ENCODE measurements at regions not wholly inside any gene's neighbourhood (a gene's known extent, or its start where the extent isn't known, plus 50 kb on each side); places are given as distances from the start of the nearest gene placed in this dataset.

- DNase-seq = no peak
Observed at GRCh38 chr2:8157621-8158430, 524.0 kb upstream of the ID2 start.

DNA sequence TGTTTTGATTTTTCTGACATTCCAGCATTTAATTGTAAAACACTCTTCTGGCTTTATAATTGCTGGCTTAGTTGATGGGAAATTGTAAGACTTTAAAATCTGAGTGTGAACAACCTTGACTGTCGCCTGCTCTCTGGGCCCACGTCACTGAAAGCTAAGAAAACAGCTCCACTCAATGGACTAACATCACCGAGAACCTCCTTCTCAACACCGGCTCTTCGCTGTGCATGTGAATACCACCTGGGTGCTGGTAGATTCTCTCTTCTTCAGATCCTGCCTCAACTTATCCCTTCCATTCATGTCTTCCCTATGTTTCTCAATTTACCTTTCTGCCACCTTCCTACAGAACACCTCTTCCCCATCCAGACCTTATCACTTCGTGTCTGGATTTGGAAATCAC lies 523.1 kb upstream of the ID2 start:
- DNase-seq = no peak

GRCh38 chr2:8159211-8159965 lies 522.5 kb upstream of the ID2 start:
- no peak for DNase-seq

DNA sequence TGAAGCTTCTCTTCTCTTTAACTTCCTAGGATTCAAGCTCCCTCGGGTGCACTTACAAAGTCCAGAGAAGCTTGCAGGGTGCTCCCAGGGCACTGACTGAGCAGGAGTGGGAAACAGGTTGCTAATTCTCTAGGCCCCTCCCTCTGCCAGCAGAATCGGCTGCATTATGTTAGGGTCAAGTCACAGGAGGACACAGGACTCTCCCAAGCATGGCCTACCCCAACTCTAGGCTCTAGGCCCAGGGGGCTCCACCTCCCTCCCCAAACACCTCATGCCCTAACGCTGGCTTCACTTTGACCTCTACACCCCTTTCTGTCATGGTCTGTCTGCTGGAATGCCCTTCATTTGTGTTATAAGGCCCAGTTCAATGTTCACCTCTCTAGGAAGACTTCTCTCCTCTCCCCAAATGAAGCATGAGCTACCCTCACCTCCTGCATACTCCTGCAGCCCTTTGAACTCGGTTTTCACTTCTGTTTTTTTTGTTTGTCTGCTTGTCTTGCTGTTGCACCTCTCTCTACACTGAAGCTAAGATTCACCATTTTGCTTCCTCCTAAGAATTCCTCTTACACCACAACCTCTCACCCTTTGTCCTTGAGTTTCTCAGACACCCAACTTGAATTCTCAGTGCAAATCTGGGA lies 521.8 kb upstream of the ID2 start:
- no peak for DNase-seq

GRCh38 chr2:8160959-8161358 lies 520.9 kb upstream of the ID2 start:
- no peak for DNase-seq

GRCh38 chr2:8162552-8162951 lies 519.3 kb upstream of the ID2 start:
- DNase-seq = no peak

DNA sequence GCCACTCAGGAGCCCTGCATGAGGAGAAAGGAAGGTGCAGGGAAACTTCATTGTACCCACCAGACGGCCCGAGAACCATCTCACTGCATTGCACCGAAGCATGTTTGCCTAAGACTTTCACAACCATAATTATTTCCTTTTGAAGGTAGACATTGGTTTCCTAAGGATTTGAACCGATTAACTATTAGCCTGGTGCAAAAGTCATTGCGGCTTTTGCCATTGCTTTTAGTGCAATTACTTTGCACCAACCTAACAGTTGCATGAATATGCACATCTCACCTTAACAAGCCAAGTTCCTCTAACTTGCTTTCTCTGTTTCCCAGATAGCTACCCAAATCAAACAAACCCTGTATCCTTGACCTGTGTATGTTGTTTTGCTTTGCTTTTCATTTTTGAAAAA lies 516.3 kb upstream of the ID2 start:
- DNase-seq = no peak

GRCh38 chr2:8168022-8168717 lies 513.7 kb upstream of the ID2 start:
- no peak for DNase-seq

DNA sequence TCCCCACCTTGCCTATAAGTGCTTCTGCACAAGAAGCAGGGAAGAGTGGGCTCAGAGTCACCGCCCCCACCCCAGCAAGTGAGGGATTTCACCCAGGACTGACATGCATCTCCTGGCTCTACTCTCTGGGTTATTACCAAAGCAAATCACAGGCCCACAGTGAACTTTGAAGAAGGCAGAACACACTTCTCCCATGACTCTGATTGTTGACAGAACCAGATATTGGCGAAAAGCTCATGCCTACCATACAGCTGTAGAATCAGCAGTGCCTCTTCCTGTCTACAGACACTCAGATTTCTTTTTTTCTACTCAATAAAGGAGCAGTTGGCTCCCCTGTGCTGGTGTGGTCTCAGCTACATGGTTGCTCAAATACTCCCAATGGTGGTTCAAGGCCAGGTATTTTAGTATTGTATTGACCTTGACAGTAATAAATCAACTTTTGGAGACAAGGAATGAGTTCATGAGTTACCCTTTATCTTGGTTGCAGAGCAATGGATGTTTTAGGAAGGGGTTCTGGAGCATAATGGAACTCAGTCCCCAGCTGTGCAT lies 512.9 kb upstream of the ID2 start:
- DNase-seq = no peak

- DNase-seq = no peak
Observed at GRCh38 chr2:8169443-8169842, 512.4 kb upstream of the ID2 start.

DNA sequence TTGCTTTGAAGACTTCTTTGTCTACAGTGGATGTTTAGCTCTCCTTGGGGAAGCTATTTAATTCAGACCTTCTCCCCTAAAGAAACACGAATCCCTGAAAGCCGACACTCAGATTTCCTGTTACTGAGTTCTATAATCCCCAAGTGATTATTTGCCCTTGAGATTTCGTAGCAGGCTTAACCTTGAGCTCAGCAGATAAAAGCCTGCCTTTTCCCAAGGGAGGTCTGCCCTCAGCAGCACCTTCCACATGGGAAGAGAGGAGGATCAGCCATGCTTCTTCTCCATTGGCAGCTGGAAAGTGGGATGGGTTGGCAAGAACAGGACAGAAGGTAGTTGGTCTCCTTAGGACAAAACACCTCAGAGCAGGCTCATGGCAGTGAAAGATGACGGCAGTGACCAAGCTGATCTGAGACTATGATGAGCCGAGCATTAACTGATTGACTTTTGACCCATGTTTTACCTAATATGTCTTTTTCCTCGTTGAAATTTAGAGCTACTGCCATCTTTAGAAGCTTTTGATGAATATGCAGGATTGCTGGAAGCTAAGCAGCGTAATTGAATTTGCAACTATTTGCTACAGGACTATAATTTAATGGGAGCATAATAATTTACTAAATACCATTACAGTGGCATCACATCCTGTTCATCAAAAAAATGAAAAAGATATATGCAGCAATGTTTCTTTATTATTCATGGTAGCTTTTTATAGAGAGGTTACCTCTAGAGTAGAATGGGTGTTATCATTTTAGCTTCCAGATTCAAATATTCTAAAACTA lies 511.1 kb upstream of the ID2 start:
- DNase-seq = no peak

GRCh38 chr2:8171608-8172007 lies 510.2 kb upstream of the ID2 start:
- no peak for DNase-seq

GRCh38 chr2:8172661-8173060 lies 509.2 kb upstream of the ID2 start:
- no peak for DNase-seq

DNA sequence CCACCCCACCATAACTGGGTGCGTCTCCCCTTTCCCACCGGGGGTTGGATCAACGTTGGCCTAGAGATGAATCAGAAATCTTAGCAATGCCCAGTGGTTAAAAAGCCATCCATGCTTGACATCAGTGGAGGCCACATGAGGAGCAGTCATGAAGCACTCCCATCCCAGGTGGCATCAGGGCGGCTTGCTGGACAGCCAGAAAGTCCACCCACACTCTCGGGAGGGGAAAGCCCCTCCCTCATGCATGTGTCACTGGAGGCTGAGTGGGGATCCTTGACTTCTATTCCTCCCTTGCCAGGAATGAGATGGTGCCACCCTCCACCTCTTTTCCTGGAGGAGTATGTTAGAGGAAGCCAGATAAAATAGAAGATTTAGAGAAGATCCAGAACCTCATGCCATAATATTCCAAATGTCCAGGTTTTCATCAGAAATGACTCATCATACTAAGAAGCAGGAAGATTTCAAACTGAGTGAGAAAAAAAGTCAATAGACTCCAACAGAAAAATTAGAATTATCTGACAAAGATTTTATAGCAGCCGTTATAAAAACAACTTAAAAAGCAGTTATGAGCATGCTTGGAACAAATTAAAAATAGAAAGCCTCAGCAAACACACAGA lies 507.1 kb upstream of the ID2 start:
- no peak for DNase-seq

DNA sequence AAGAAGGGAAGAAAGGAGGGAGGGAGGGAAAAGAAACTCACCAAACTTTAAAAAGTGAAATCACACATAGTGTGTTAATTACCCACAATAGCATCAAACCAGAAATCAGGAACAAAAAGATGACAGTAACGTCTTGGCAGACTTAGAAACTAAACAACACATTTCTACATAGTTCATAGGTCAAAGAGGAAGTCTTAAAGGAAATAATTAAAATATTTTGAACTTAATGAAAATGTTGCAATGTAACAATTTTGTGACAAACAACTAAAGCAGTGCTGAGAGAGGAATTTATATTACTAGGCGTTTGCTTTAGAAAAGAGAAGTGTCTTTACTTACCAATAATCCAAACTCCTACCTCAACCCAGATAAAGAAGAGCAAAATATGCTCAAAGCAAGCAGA lies 505.0 kb upstream of the ID2 start:
- DNase-seq = no peak

DNA sequence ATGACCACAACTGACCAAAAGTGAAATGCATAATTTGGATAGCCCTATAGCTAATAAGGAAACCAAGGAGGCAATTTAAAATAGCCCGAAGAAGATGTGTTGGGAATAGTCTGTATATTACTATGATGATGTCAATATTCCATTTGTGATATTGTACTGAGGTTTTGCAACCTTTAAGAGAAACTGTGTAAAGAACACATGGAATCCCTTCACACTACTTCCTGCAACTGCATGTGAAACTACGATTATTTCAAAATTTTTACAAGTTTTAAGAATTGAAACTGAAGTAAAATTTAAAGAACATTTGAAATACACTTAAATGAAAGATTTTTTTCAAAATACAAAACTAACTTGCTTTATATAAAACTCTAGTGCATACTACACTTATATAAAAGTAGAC lies 504.3 kb upstream of the ID2 start:
- no peak for DNase-seq

DNA sequence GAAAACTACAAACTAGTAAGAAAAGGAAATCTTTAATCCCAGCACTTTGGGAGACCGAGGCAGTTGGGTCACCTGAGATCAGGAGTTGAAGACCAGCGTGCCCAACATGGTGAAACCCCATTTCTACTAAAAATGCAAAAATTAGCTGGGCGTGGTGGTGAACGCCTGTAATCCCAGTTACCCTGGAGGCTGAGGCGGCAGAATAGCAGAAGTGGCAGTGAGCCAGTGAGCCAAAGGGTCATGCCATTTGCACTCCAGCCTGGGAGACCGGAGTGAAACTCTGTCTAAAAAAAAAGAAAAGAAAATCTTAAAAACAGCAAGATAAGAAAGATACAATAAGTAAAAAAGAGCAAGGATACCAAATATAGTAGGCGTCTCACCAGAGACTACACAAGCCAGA lies 502.9 kb upstream of the ID2 start:
- no peak for DNase-seq

DNA sequence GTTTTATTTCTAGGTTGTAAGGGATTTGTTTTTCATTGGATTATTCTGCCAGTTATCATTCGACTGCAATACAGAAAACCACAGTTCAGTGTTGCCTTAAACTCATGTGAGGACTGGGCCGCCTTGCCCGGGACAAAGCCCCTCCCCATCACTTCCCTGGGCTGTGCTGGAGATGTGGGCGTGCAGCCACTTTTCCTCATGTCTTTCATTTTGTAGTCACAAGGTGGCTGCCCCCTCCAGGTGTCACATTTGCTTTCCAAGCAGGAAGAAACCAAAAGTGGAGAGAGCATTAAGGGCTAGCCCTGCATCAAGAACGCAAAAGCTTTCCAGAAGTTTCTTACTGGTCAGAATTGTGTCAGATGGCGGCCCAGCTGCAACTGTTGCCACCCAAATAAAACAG lies 492.5 kb upstream of the ID2 start:
- no peak for DNase-seq

DNA sequence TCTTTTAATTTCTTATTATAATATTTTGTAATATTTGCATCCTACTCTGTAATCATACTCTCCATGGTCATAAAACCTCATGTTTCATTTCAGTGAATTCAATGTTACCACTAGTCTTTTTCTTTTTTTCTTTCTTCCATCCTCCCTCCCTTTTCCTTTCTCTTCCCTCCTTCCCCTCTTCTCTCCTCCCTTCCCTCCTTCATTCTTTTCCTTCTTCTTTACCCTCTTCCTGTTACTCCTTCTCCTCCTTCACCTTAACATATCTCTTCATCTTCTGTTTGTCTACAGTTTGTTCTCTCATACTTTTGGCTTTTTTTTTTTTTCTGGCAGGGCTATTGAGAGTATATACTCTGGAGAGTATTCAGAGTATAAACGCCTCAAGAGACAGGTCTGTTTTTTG lies 491.6 kb upstream of the ID2 start:
- no peak for DNase-seq

DNA sequence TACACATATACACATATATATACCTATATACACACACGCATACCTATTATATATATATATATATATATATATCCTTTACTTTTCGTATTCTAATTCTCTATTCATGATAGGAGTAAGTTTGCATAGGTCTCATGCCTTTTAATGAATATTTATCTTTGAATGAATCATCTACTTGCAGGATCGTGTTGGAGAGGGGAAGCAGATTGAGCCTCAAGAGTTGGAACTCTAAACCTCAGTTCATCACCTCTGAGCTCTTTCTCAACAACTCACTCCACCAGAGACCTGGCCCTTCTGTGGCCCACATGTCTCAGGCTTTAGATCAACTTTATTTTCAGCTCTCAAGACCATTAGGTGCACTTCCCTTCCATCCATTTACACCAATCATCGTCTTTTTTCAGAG lies 490.4 kb upstream of the ID2 start:
- DNase-seq = no peak

- DNase-seq = no peak
Observed at GRCh38 chr2:8193146-8193545, 488.7 kb upstream of the ID2 start.

Data from activated T-cell treated with anti-CD3 and anti-CD28 coated beads, Interleukin-2, amount 50 U/mL, for 1 hour (primary cell).